ENCODE measurements at regions not wholly inside any gene's neighbourhood (a gene's known extent, or its start where the extent isn't known, plus 50 kb on each side); places are given as distances from the start of the nearest gene placed in this dataset.

- no peak for TF ChIP-seq ATF6 (CRISPR knock-in tag; IDR thresholded peaks at IDR 0.05)
- no peak for TF ChIP-seq SP1 (CRISPR knock-in tag; conservative IDR thresholded peaks at IDR 0.05)
- TF ChIP-seq, protein P1, sequence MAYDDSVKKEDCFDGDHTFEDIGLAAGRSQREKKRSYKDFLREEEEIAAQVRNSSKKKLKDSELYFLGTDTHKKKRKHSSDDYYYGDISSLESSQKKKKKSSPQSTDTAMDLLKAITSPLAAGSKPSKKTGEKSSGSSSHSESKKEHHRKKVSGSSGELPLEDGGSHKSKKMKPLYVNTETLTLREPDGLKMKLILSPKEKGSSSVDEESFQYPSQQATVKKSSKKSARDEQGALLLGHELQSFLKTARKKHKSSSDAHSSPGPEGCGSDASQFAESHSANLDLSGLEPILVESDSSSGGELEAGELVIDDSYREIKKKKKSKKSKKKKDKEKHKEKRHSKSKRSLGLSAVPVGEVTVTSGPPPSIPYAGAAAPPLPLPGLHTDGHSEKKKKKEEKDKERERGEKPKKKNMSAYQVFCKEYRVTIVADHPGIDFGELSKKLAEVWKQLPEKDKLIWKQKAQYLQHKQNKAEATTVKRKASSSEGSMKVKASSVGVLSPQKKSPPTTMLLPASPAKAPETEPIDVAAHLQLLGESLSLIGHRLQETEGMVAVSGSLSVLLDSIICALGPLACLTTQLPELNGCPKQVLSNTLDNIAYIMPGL (CRISPR knock-in tag; IDR thresholded peaks at IDR 0.05) = no peak
- no peak for TF ChIP-seq OVOL2 (CRISPR knock-in tag; IDR thresholded peaks at IDR 0.05; ENCODE audit: borderline replicate concordance)
- TF ChIP-seq USF1 (CRISPR knock-in tag; IDR thresholded peaks at IDR 0.05) = no peak
- TF ChIP-seq ZNF423 (CRISPR knock-in tag; IDR thresholded peaks at IDR 0.05) = no peak
- no peak for TF ChIP-seq CTCF (IDR thresholded peaks at IDR 0.05)
These were observed 866.0 kb upstream of the NR2F2 start (continued) for GRCh38 chr15:95464509-95464908.

DNA sequence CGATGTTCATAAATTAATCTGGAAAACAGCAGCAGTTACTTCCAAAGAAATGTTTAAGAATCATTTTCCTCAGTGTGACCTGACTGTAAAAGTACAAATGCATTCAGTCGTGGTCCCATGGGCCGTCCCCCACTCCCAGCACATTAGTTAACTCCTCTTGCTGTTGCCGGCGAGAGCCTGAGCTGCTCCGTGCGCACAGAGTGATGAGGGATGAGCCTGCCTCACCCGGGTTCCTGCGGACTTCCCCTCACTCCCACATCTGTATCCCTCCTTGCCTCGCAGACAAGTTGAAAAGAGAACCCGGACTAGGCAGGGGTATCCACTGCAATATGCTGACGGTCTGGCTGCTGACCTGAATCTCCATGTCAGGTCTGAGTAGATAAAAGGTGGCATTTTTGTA is 861.7 kb upstream of the NR2F2 start:
- Mint-ChIP-seq H3K27me3 (ENCODE audit: low read depth) (no peaks in the 10 kb centered on the region), H3K9me3 (no peaks in the 10 kb centered on the region), H3K36me3 (no peaks in the 10 kb centered on the region), H3K4me1 (no peaks in the 10 kb centered on the region), H3K4me3 (no peak overlapping the region), H3K27ac (no peak overlapping the region)
- TF ChIP-seq FOXP4 (CRISPR knock-in tag; IDR thresholded peaks at IDR 0.05) (no peak), CTCF (IDR thresholded peaks at IDR 0.05) (no peak), NFE2L1 (CRISPR knock-in tag; IDR thresholded peaks at IDR 0.05) (no peak), ZNF512 (CRISPR knock-in tag; IDR thresholded peaks at IDR 0.05; ENCODE audit: borderline replicate concordance) (no peak), TEAD4 (CRISPR knock-in tag; IDR thresholded peaks at IDR 0.05) (no peak), ETV6 (CRISPR knock-in tag; IDR thresholded peaks at IDR 0.05) (no peak), NR3C1 (CRISPR knock-in tag; conservative IDR thresholded peaks at IDR 0.05; ENCODE audit: low read depth) (no peak), SMAD4 (CRISPR knock-in tag; IDR thresholded peaks at IDR 0.05) (no peak)
- ATAC-seq (peak; percentile 66), DNase-seq (ENCODE audit: low spot score) (peak; percentile 16)
- ChIA-PET POLR2A (no interaction called here), CTCF (no interaction called here)
